UCSD-AML1 (cell line): ENCODE measurements at regions not wholly inside any gene's neighbourhood (a gene's known extent, or its start where the extent isn't known, plus 50 kb on each side); places are given as distances from the start of the nearest gene placed in this dataset.
"Not testable (repeated sequence)": the region's sequence is repeated elsewhere in the genome, so short reads cannot be mapped to it uniquely, and the experiment has no call there.

Experiments
- DNase-seq: peaks from one replicate; lab custom pipeline; 2025; ENCODE audit not compliant: unreplicated experiment; lab: John Stamatoyannopoulos, UW

DNA sequence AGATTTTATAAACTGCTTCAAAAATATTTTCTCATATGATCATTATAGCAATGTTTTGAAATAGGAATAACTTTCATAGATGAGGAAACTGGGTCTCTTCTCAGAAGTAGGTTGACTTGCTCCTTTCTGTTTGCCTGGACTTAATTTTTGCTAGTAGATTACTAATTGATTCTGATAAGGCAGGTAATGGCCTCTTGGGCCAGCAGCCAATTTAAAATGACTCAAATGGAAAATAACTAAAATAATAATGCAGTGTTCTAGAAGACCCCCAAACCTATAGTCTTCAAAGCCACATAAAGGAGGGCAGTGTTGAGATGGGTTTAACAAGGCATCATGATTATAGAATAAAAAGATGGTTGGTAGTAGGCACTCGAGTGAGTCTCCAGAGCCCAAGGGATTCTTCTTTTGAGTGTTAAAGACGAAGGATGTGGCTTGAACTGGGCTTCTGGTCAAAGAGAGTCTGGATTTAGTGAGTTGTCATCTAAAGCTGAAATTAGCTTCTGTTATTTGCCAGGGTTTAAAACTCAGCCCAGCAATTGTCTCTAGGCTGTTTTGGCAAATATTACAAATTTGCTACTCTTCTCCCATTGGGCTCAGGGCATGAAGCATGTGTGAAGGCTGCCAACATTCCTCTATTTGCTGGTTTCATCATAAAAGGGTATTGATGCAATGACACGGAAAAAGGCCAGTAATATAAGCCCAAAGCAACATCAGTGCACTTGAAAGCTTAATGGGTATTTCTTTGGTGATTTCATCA, 297.1 kb upstream of the MEIS2 start:
- no peak for DNase-seq

GRCh38 chr15:37416103-37416502, 315.8 kb upstream of the MEIS2 start:
- no peak for DNase-seq

- DNase-seq = no peak
These were observed 325.2 kb upstream of the MEIS2 start for GRCh38 chr15:37425541-37425940.

DNA sequence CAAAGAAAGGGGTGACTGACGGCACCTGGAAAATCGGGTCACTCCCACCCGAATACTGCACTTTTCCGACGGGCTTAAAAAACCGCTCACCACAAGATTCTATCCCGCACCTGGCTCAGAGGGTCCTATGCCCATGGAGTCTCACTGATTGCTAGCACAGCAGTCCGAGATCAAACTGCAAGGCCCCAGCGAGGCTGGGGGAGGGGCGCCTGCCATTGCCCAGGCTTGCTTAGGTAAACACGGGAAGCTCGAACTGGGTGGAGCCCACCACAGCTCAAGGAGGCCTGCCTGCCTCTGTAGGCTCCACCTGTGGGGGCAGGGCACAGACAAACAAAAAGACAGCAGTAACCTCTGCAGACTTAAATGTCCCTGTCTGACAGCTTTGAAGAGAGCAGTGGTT, 327.0 kb upstream of the MEIS2 start:
- DNase-seq = not testable (repeated sequence)

- no peak for DNase-seq
These were observed 346.6 kb upstream of the MEIS2 start for GRCh38 chr15:37446921-37447320.

DNA sequence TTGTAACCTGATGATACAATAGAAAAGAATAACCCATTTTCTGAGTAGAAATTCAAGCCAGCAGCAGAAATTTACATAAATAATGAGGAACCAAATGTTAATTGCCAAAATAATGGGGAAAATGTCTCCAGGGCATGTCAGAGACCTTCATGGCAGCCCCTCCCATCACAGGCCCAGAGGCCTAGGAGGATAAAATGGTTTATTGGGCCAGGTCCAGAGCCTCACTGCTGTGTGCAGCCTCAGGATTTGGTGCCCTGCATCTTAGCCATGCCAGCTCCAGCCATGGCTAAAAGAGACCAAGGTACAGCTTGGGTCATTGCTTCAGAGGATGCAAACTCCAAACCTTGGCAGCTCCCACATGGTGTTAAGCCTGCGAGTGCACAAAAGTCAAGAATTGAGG, 352.1 kb upstream of the MEIS2 start:
- DNase-seq = no peak

GRCh38 chr15:37480482-37480881, 380.1 kb upstream of the MEIS2 start:
- no peak for DNase-seq

GRCh38 chr15:37481126-37481525, 380.8 kb upstream of the MEIS2 start:
- DNase-seq = no peak

DNA sequence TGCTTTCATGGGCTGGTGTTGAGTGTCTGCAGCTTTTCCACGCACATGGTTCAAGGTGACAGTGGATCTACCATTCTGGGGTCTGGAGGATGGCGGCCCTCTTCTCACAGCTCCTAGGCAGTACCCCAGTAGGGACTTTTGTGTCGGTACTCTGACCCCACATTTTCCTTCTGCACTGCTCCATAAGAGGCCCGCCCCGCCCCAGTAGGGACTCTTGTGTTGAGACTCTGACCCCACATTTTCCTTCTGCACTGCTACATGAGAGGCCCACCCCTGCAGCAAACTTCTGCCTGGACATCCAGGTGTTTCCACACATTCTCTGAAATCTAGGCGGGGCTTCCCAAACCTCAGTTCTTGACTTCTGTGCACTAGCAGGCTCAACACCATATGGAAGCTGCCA, 383.4 kb upstream of the MEIS2 start:
- no peak for DNase-seq

GRCh38 chr15:37485056-37485455, 384.7 kb upstream of the MEIS2 start:
- DNase-seq = no peak

DNA sequence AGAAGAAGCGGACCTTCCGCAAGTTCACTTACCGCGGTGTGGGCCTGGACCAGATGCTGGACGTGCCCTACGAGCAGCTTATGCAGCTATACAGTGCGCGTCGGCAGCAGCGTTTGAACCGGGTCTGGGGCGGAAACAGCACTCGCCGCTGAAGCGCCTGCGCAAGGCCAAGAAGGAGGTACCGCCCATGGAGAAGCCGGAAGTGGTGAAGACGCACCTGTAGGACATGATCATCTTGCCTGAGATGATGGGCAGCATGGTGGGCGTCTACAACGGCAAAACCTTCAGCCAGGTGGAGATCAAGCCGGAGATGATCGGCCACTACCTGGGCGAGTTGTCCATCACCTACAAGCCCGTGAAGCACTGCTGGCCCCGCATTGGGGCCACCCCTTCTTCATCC, 390.4 kb upstream of the MEIS2 start:
- no peak for DNase-seq

DNA sequence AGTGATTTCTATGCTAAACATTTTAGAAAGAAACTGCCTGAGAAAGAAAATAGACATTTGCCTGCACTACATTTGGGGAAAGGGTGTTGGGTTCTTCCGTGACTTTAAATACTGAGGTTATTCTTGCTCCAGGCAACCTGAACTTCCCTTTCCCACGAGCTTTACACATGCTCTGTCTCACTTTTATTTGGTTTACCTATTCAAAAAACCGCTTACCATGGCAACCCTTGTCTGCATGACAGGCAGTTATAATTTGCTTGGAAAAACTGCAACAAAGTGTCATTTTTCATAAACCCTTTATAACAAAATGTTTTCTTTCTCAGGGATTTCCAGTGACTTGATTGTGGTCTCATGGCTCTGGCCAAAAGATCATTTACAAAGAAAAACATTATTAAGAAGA, 416.3 kb upstream of the MEIS2 start:
- no peak for DNase-seq

DNA sequence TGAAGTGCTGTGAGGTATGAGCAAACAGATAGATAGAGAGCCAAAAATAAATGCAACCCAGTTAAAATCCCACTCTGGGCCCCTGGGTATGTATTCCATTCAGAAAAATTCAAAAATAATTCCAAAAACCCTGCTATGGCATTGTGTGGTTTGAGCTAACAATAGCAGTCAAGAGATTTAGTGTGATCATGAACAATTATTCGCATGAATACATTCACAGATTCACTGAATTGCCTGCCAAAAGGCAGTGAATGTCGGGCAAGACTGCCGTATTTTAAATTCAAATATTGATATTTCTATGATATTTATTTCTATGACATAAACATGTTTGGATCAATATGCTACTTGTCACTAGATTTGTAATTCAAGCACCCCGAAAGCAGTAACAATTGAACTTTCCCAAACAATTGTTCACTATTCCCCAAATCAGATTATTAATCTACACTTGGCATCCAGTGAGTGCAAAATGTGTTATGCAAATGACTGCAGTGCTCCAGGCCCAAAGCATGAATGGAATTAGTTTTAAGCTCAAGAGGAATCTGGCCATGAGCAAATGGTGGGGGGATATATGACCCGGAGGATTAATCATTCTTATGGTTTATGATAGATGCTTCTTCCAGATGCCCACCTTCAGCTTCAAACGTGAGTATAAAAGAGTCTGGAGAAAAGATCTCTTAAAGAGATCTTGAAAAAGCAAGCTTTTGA, 417.0 kb upstream of the MEIS2 start:
- DNase-seq = no peak

GRCh38 chr15:37518436-37518835, 416.0 kb upstream of the TMCO5A start:
- no peak for DNase-seq

GRCh38 chr15:37520026-37520425, 414.4 kb upstream of the TMCO5A start:
- DNase-seq = no peak

- no peak for DNase-seq
These were observed 413.6 kb upstream of the TMCO5A start for GRCh38 chr15:37520882-37521281.

GRCh38 chr15:37524601-37525000, 409.8 kb upstream of the TMCO5A start:
- no peak for DNase-seq

DNA sequence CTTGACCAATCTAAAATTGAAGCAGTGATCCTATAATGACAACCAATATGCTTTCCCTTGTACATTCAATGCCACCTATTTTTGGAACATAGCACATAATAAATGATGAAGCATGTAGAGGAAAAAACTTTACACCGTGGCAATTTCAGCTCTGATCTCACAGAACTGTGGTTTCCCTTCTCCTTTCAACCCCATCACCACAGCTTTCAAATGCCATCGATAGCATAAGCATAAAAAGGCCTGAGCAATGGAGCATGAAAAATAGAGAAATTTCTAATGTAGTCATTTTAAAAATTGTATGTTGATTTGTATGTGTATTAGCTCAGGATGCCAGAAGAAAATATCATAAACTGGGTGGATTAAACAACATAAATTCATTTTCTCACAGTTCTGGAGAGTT, 406.0 kb upstream of the TMCO5A start:
- no peak for DNase-seq

DNA sequence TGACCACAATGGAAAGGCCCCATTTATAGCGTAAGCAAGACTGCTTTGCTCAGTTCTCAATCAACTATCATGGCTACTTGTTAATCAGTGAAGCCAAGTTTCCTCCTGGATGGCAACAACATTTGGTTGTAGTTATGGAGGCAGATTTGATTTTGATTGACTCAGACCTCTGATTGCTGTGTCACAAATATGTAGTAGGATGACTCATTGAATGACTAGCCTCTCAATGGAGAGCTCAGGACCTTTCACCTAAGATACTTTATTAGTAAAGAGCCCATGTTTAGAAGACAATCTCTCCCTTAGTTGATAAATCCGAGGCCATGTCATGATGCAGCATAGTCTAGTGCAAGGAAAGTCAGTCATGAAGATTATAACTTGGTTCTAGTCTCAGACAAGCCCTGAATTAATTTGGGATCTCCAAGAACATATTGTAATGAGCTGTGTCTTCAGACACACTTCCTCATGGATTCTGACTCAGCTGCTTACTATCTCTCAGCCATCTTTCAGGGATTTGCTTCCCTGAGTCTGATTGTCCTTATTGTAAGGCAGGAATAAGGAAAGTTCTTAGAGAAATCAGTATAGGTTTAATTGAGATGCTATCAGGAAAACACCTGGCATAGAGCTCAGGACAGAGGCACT, 397.4 kb upstream of the TMCO5A start:
- DNase-seq = no peak

- no peak for DNase-seq
These were observed 396.6 kb upstream of the TMCO5A start for GRCh38 chr15:37537802-37538201.

DNA sequence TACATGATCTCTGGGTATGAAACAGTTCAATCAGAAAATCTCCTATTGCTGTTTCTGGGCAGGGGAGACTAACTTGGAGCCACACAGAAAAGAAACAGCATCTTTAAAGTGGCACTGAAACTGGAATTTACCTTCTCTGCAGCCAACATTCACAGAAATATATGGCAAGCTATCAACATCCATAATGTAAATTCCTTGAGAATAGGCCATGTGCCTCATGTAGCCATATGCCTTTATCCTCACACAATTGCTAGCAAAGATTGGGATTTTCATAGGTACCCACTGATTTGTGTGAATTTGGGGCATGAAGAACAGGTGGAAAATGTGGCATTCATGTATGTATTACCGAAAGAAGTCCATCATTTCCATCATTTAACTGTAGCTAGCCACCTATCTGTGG, 386.3 kb upstream of the TMCO5A start:
- DNase-seq = no peak

DNA sequence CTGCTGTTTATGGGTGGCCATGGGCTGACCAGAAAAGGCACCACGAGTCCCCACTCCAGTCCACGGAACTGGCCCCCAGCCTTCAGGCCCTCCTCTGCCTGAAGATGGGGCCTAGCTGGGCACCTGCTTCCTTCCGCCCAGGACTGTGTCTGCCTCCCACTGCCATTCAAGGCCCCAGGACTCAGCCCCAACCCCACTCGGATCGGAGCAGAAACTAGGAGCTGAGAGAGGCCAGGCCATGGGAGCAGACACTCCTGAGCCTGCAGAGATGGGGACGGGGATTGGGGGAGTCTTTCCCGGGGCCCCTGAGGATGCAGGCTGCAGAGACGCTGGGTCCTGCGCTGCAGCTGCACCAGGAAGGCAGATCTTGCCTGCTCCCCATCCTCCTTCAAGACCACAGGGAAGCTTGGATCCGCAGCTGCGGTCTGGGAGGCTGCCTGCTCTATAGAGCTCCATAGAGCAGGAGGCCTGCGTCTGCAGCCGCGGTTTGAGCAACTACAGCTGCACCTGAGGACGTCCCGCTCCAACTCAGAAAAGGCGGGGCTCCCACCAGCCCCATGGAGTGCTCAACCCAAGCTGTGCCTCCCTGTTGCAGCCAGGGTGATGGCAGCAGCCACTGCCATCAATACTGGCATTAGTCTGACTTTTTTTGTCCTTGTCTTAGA, 383.9 kb upstream of the TMCO5A start:
- no peak for DNase-seq
